HEK293 (cell line): ENCODE measurements at regions not wholly inside any gene's neighbourhood (a gene's known extent, or its start where the extent isn't known, plus 50 kb on each side); places are given as distances from the start of the nearest gene placed in this dataset.

Experiments
- CTCF ChIA-PET: fragments of 350-600 bp; formaldehyde crosslinking; extraction: SDS; loops from one replicate; lab custom pipeline; 2021; ENCODE audit warnings: antibody characterized with exemption; lab: Yijun Ruan, JAX
- POLR2A ChIA-PET: fragments of 300-600 bp; formaldehyde crosslinking; extraction: SDS; loops from one replicate; lab custom pipeline; 2020; ENCODE audit warnings: antibody characterized with exemption, inconsistent platforms; lab: Yijun Ruan, JAX
- H3K27ac ChIP-seq: fragments of 200-500 bp; sonication (Bioruptor generic); 2 replicates; pipeline ENCODE4 v1.5.1; 2014; ENCODE audit warnings: low read depth, low read length, control low read depth, inconsistent platforms; ENCODE audit errors: extremely low read depth
- H3K36me3 ChIP-seq, 2 experiments: fragments of 200-500 bp in 1 of 2; sonication (Bioruptor generic) in 1 of 2; 1 replicate in 1 of 2; 2 replicates in 1 of 2; pipeline ENCODE4 v1.5.1; 2014 to 2017; ENCODE audit warnings: inconsistent platforms in 2 of 2, low read length in 2 of 2; ENCODE audit not compliant: control insufficient read depth in 2 of 2, insufficient read depth in 1 of 2
- H3K4me1 ChIP-seq: fragments of 200-500 bp; sonication (Bioruptor generic); 2 replicates; pipeline ENCODE4 v1.5.1; 2014; ENCODE audit warnings: mild to moderate bottlenecking, low read length, inconsistent platforms; ENCODE audit not compliant: control insufficient read depth, insufficient read depth
- H3K4me3 ChIP-seq: 2 replicates; pipeline ENCODE4 v1.5.1; 2011; ENCODE audit warnings: low read depth, mild to moderate bottlenecking, control low read depth, low read length, moderate library complexity
- H3K9me3 ChIP-seq: fragments of 200-500 bp; sonication (Bioruptor generic); 2 replicates; pipeline ENCODE4 v1.5.1; 2014; ENCODE audit warnings: low read depth, low read length, inconsistent platforms; ENCODE audit not compliant: control insufficient read depth, insufficient read depth
- GLIS1 ChIP-seq: fragments of 450-650 bp; formaldehyde crosslinking; IDR thresholded peaks from 2 replicates; pipeline ENCODE4 v1.5.1; 2016; ENCODE audit warnings: missing biosample characterization, missing genetic modification characterization
- REPIN1 ChIP-seq: fragments of 450-650 bp; formaldehyde crosslinking; IDR thresholded peaks from 2 replicates; pipeline ENCODE4 v1.5.1; 2017; ENCODE audit warnings: missing biosample characterization, missing genetic modification characterization, low read depth
- SALL2 ChIP-seq: fragments of 450-650 bp; formaldehyde crosslinking; IDR thresholded peaks from 2 replicates; pipeline ENCODE4 v1.5.0; 2017; ENCODE audit warnings: missing biosample characterization, mild to moderate bottlenecking, missing genetic modification characterization, borderline replicate concordance
- SCRT1 ChIP-seq: fragments of 450-650 bp; formaldehyde crosslinking; IDR thresholded peaks from 2 replicates; pipeline ENCODE4 v1.5.1; 2016; ENCODE audit warnings: missing biosample characterization, missing genetic modification characterization, borderline replicate concordance
- ZNF169 ChIP-seq: fragments of 450-650 bp; formaldehyde crosslinking; IDR thresholded peaks from 2 replicates; pipeline ENCODE4 v1.5.1; 2016; ENCODE audit warnings: missing biosample characterization, missing genetic modification characterization
- ZNF2 ChIP-seq: fragments of 450-650 bp; formaldehyde crosslinking; IDR thresholded peaks from 2 replicates; pipeline ENCODE4 v1.5.1; 2016; ENCODE audit warnings: missing biosample characterization, missing genetic modification characterization
- ZNF266 ChIP-seq: fragments of 450-650 bp; formaldehyde crosslinking; IDR thresholded peaks from 2 replicates; pipeline ENCODE4 v1.5.1; 2016; ENCODE audit warnings: missing biosample characterization, missing genetic modification characterization, low read depth
- ZNF311 ChIP-seq: fragments of 450-650 bp; formaldehyde crosslinking; IDR thresholded peaks from 2 replicates; pipeline ENCODE4 v1.5.1; 2017; ENCODE audit warnings: missing biosample characterization, missing genetic modification characterization, borderline replicate concordance
- ZNF426 ChIP-seq: fragments of 450-650 bp; formaldehyde crosslinking; IDR thresholded peaks from 2 replicates; pipeline ENCODE4 v1.5.1; 2017; ENCODE audit warnings: missing biosample characterization, missing genetic modification characterization, mild to moderate bottlenecking, inconsistent platforms, moderate library complexity
- ZNF558 ChIP-seq: fragments of 450-650 bp; formaldehyde crosslinking; IDR thresholded peaks from 2 replicates; pipeline ENCODE4 v1.5.1; 2016; ENCODE audit warnings: missing biosample characterization, missing genetic modification characterization
- ZNF561 ChIP-seq: fragments of 450-650 bp; IDR thresholded peaks from 2 replicates; pipeline ENCODE4 v1.5.1; 2018; ENCODE audit warnings: missing biosample characterization, missing genetic modification characterization, borderline replicate concordance
- ZNF626 ChIP-seq: fragments of 450-650 bp; sonication (Bioruptor Pico); formaldehyde crosslinking; IDR thresholded peaks from 2 replicates; pipeline ENCODE4 v1.5.1; 2018; ENCODE audit warnings: missing biosample characterization, missing genetic modification characterization, inconsistent platforms
- ZNF830 ChIP-seq: fragments of 450-650 bp; IDR thresholded peaks from 2 replicates; pipeline ENCODE4 v1.5.0; 2018; ENCODE audit warnings: missing biosample characterization, missing genetic modification characterization, low read depth, mild to moderate bottlenecking, moderate library complexity
- TF ChIP-seq, protein P1 (sequence below): fragments of 450-650 bp; formaldehyde crosslinking; IDR thresholded peaks from 2 replicates; pipeline ENCODE4 v1.5.1; 2016; ENCODE audit warnings: missing biosample characterization, missing genetic modification characterization
- TF ChIP-seq, protein P2 (sequence below): fragments of 450-650 bp; formaldehyde crosslinking; IDR thresholded peaks from 2 replicates; pipeline ENCODE4 v1.5.1; 2016; ENCODE audit warnings: missing biosample characterization, missing genetic modification characterization
- TF ChIP-seq, protein P3 (sequence below): fragments of 450-650 bp; formaldehyde crosslinking; IDR thresholded peaks from 2 replicates; pipeline ENCODE4 v1.5.1; 2017; ENCODE audit warnings: missing biosample characterization, missing genetic modification characterization
- TF ChIP-seq, protein P4 (sequence below): fragments of 450-650 bp; formaldehyde crosslinking; IDR thresholded peaks from 2 replicates; pipeline ENCODE4 v1.5.1; 2016; ENCODE audit warnings: missing biosample characterization, missing genetic modification characterization
- TF ChIP-seq, protein P5 (sequence below): fragments of 450-650 bp; formaldehyde crosslinking; IDR thresholded peaks from 2 replicates; pipeline ENCODE4 v1.5.1; 2016; ENCODE audit warnings: missing biosample characterization, missing genetic modification characterization

DNA sequence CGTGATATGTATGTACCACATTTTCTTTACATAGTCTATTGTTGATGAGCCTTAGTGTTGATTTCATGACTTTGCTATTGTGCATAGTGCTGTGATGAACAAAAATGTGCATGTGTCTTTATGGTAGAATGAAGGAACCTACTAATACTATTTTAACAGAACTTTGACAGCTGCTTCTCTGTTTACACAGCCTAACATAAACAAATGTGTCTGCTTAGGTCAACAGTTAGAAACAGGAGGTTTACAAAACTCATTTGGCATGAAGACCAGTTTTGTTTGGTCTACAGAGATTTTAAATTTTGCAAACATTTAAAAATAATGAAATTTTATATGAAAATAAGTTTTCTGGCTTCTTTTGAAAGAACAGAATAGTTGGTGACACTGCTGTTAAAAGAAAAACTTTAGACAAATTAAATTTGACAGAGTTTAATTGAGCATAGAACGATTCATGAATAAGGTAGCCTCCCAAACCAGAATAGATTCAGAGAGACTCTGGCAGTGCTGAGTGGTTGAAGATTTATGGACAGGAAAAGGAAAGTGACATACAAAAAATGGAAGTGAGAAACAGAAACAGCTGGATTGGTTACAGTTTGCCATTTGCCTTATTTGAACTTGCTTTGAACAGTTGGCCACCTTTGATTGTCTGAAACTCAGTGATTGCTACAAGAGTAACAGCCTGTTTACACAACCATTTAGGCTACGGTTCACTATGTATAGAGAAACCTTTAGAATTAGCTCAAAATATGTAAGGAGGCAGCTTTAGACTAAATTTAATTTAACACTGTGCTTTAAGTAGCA, 715.8 kb upstream of the HS3ST5 start:
- H3K36me3 ChIP-seq: no peaks in the 10 kb centered on the region
- no peak overlapping the region for H3K27ac ChIP-seq
- ChIA-PET CTCF (interaction anchor here (0.6 kb wide), 1 partner anchor 151 kb away, joined by 3 read pairs; no protein-coding TSS in a partner anchor), POLR2A (no interaction called here)
- TF ChIP-seq ZNF266 (tag by site-specific recombination) (no peak), ZNF558 (no peak), ZNF561 (tag by site-specific recombination) (no peak), GLIS1 (no peak), REPIN1 (tag by site-specific recombination) (no peak), SCRT1 (tag by site-specific recombination) (no peak), ZNF626 (tag by site-specific recombination) (no peak), ZNF426 (tag by site-specific recombination) (no peak), ZNF830 (tag by site-specific recombination) (no peak), ZNF311 (no peak), ZNF2 (no peak), ZNF169 (tag by site-specific recombination) (no peak), SALL2 (tag by site-specific recombination) (no peak)
- TF ChIP-seq, protein P1, sequence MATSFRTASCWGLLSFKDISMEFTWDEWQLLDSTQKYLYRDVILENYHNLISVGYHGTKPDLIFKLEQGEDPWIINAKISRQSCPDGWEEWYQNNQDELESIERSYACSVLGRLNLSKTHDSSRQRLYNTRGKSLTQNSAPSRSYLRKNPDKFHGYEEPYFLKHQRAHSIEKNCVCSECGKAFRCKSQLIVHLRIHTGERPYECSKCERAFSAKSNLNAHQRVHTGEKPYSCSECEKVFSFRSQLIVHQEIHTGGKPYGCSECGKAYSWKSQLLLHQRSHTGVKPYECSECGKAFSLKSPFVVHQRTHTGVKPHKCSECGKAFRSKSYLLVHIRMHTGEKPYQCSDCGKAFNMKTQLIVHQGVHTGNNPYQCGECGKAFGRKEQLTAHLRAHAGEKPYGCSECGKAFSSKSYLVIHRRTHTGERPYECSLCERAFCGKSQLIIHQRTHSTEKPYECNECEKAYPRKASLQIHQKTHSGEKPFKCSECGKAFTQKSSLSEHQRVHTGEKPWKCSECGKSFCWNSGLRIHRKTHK: no peak
- TF ChIP-seq, protein P2, sequence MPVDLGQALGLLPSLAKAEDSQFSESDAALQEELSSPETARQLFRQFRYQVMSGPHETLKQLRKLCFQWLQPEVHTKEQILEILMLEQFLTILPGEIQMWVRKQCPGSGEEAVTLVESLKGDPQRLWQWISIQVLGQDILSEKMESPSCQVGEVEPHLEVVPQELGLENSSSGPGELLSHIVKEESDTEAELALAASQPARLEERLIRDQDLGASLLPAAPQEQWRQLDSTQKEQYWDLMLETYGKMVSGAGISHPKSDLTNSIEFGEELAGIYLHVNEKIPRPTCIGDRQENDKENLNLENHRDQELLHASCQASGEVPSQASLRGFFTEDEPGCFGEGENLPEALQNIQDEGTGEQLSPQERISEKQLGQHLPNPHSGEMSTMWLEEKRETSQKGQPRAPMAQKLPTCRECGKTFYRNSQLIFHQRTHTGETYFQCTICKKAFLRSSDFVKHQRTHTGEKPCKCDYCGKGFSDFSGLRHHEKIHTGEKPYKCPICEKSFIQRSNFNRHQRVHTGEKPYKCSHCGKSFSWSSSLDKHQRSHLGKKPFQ (tag by site-specific recombination): no peak
- TF ChIP-seq, protein P3, sequence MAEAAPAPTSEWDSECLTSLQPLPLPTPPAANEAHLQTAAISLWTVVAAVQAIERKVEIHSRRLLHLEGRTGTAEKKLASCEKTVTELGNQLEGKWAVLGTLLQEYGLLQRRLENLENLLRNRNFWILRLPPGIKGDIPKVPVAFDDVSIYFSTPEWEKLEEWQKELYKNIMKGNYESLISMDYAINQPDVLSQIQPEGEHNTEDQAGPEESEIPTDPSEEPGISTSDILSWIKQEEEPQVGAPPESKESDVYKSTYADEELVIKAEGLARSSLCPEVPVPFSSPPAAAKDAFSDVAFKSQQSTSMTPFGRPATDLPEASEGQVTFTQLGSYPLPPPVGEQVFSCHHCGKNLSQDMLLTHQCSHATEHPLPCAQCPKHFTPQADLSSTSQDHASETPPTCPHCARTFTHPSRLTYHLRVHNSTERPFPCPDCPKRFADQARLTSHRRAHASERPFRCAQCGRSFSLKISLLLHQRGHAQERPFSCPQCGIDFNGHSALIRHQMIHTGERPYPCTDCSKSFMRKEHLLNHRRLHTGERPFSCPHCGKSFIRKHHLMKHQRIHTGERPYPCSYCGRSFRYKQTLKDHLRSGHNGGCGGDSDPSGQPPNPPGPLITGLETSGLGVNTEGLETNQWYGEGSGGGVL (tag by site-specific recombination): no peak
- TF ChIP-seq, protein P4, sequence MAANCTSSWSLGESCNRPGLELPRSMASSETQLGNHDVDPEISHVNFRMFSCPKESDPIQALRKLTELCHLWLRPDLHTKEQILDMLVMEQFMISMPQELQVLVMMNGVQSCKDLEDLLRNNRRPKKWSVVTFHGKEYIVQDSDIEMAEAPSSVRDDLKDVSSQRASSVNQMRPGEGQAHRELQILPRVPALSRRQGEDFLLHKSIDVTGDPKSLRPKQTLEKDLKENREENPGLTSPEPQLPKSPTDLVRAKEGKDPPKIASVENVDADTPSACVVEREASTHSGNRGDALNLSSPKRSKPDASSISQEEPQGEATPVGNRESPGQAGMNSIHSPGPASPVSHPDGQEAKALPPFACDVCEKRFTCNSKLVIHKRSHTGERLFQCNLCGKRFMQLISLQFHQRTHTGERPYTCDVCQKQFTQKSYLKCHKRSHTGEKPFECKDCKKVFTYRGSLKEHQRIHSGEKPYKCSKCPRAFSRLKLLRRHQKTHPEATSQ (tag by site-specific recombination): no peak
- TF ChIP-seq, protein P5, sequence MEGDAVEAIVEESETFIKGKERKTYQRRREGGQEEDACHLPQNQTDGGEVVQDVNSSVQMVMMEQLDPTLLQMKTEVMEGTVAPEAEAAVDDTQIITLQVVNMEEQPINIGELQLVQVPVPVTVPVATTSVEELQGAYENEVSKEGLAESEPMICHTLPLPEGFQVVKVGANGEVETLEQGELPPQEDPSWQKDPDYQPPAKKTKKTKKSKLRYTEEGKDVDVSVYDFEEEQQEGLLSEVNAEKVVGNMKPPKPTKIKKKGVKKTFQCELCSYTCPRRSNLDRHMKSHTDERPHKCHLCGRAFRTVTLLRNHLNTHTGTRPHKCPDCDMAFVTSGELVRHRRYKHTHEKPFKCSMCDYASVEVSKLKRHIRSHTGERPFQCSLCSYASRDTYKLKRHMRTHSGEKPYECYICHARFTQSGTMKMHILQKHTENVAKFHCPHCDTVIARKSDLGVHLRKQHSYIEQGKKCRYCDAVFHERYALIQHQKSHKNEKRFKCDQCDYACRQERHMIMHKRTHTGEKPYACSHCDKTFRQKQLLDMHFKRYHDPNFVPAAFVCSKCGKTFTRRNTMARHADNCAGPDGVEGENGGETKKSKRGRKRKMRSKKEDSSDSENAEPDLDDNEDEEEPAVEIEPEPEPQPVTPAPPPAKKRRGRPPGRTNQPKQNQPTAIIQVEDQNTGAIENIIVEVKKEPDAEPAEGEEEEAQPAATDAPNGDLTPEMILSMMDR (tag by site-specific recombination): no peak
- H3K4me3 ChIP-seq: no peak overlapping the region
- H3K4me1 ChIP-seq: no peaks in the 10 kb centered on the region
- H3K9me3 ChIP-seq: no peaks in the 10 kb centered on the region
